ENCODE measurements at regions not wholly inside any gene's neighbourhood (a gene's known extent, or its start where the extent isn't known, plus 50 kb on each side); places are given as distances from the start of the nearest gene placed in this dataset.

DNA sequence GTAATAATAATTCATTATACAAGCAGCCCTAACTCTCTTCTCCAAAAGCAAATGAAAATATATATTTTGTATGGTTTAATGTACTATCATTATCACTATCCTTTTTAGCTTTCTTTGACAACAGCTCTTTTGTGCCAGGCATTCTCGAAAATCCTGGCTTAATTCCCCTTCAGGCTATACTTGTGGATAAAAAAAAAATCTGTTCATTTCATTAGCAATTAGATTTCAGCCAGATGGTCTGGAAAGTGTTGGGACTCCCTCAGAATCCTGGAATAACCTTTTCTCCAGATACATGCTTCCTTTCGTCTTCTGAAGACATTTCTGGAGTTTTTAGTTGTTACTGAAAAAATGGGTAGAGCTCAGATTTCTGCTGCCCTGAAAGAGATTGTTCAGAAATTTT lies 83.4 kb upstream of the PLPPR4 start:
- no peak overlapping the region for H2BK20ac ChIP-seq (ENCODE audit: low read length)
- no peaks in the 10 kb centered on the region for H3K9me3 ChIP-seq (ENCODE audit: insufficient read depth in 2 of 2, low read depth in 1 of 2, low read length in 1 of 2)
- no peak overlapping the region for H4K8ac ChIP-seq (ENCODE audit: extremely low read depth, insufficient read depth, low read length)
- H4K91ac ChIP-seq (replicated peaks; ENCODE audit: insufficient read length, low read length): no peak overlapping the region
- H3K27ac ChIP-seq (ENCODE audit: low read depth, low read length): no peak overlapping the region
- H3K23ac ChIP-seq (ENCODE audit: insufficient read length): no peak overlapping the region
- peaks cover 0 to 1% (median 0%) of the 10 kb centered on the region in 4 experiments; a peak in 1 of 7 replicates for H3K27me3 ChIP-seq (replicated peaks in 1 of 4; ENCODE audit: control insufficient read depth in 3 of 4, extremely low read depth in 1 of 4, insufficient read depth in 3 of 4, low read length in 3 of 4)
- no peaks in the 10 kb centered on the region for H3K79me2 ChIP-seq (ENCODE audit: control insufficient read depth in 1 of 2, insufficient read depth in 2 of 2, low read length in 2 of 2)
- H3K56ac ChIP-seq (replicated peaks; ENCODE audit: insufficient read length, low read depth, low read length): no peak overlapping the region
- no peaks in the 10 kb centered on the region for H3K79me1 ChIP-seq (ENCODE audit: low read depth, low read length)
- H3K9ac ChIP-seq (replicated peaks in 1 of 4; ENCODE audit: extremely low read depth in 1 of 4, low read depth in 3 of 4, low read length in 3 of 4): no peak overlapping the region
- H2AK5ac ChIP-seq (ENCODE audit: low read depth, low read length): no peak overlapping the region
- H3K23me2 ChIP-seq (ENCODE audit: low read depth, low read length): no peaks in the 10 kb centered on the region
- no peak overlapping the region for H3K4ac ChIP-seq (replicated peaks; ENCODE audit: insufficient read length, low read depth, low read length)
- H2BK5ac ChIP-seq (ENCODE audit: low read depth, low read length): no peak overlapping the region
- H2BK120ac ChIP-seq (replicated peaks; ENCODE audit: low read depth, low read length): no peak overlapping the region
- 89% methylated on average over 2 of the region's 2 CpGs; no CpG with 5 or more reads in 1 of the 2 experiments for WGBS, 2 experiments (ENCODE audit: extremely low coverage in 1 of 2, insufficient coverage in 1 of 2, insufficient read length in 1 of 2, insufficient replicate concordance in 2 of 2, low coverage in 1 of 2, low lambda C conversion rate in 2 of 2, missing lambda C conversion rate in 1 of 2)
- DNase-seq (ENCODE audit: low read depth in 1 of 2, low spot score in 2 of 2) (no peak), FAIRE-seq (no peak)
- H2AFZ ChIP-seq (ENCODE audit: low read length): peak overlapping the region; percentile 86; the same call in 1 of the 2 replicates
- H2BK12ac ChIP-seq (ENCODE audit: low read depth, low read length): no peak overlapping the region
- H3K18ac ChIP-seq (ENCODE audit: extremely low read depth, low read length): no peak overlapping the region
- H3K14ac ChIP-seq (ENCODE audit: insufficient read length): no peak overlapping the region
- no peaks in the 10 kb centered on the region for H4K20me1 ChIP-seq (replicated peaks in 1 of 2; ENCODE audit: control insufficient read depth in 1 of 2, insufficient read depth in 2 of 2, low read length in 2 of 2)
- no peaks in the 10 kb centered on the region for H3K36me3 ChIP-seq (ENCODE audit: control insufficient read depth in 2 of 4, insufficient read depth in 4 of 4, low read length in 3 of 4)
- H2BK15ac ChIP-seq (ENCODE audit: low read length): no peak overlapping the region
- H3K4me2 ChIP-seq (ENCODE audit: insufficient read depth in 1 of 2, low read depth in 2 of 2, low read length in 2 of 2): no peak overlapping the region
- H3K4me1 ChIP-seq (replicated peaks in 1 of 4; ENCODE audit: control insufficient read depth in 3 of 4, insufficient read depth in 4 of 4, low read length in 3 of 4): no peaks in the 10 kb centered on the region
- CTCF ChIA-PET (ENCODE audit: partially characterized antibody): interaction anchor here (0.6 to 4.5 kb wide), 24 partner anchors 10 to 652 kb away, joined by 3 to 29 read pairs (median 3); no protein-coding TSS in a partner anchor
- POLR2A ChIA-PET (ENCODE audit: partially characterized antibody): no interaction called here
- H4K5ac ChIP-seq (ENCODE audit: insufficient read length, low read depth, low read length): no peak overlapping the region
- no peak overlapping the region for H3K4me3 ChIP-seq (ENCODE audit: extremely low read depth in 1 of 4, insufficient read depth in 2 of 4, low read depth in 3 of 4, low read length in 4 of 4)
- TF ChIP-seq BACH1 (IDR thresholded peaks at IDR 0.05; ENCODE audit: low read length) (no peak), CBX8 (IDR thresholded peaks at IDR 0.05; ENCODE audit: borderline replicate concordance, low read depth, low read length) (no peak), SIRT6 (IDR thresholded peaks at IDR 0.05; ENCODE audit: low read length) (no peak), POU5F1 (IDR thresholded peaks at IDR 0.05; ENCODE audit: low read depth, low read length) (no peak), RXRA (IDR thresholded peaks at IDR 0.05; ENCODE audit: insufficient read depth, low read depth, low read length) (no peak), SP4 (IDR thresholded peaks at IDR 0.05; ENCODE audit: low read length) (no peak), TBP (IDR thresholded peaks at IDR 0.05; ENCODE audit: low read depth, low read length) (no peak), GABPA (IDR thresholded peaks at IDR 0.05; ENCODE audit: borderline replicate concordance, insufficient read depth, low read length) (no peak), SRF (IDR thresholded peaks at IDR 0.05; ENCODE audit: low read depth, low read length) (no peak)
- TF ChIP-seq, protein P1, sequence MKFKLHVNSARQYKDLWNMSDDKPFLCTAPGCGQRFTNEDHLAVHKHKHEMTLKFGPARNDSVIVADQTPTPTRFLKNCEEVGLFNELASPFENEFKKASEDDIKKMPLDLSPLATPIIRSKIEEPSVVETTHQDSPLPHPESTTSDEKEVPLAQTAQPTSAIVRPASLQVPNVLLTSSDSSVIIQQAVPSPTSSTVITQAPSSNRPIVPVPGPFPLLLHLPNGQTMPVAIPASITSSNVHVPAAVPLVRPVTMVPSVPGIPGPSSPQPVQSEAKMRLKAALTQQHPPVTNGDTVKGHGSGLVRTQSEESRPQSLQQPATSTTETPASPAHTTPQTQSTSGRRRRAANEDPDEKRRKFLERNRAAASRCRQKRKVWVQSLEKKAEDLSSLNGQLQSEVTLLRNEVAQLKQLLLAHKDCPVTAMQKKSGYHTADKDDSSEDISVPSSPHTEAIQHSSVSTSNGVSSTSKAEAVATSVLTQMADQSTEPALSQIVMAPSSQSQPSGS (IDR thresholded peaks at IDR 0.05; ENCODE audit: low read length): no peak
- TF ChIP-seq, protein P2, sequence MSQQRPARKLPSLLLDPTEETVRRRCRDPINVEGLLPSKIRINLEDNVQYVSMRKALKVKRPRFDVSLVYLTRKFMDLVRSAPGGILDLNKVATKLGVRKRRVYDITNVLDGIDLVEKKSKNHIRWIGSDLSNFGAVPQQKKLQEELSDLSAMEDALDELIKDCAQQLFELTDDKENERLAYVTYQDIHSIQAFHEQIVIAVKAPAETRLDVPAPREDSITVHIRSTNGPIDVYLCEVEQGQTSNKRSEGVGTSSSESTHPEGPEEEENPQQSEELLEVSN (IDR thresholded peaks at IDR 0.05): no peak
- TF ChIP-seq, protein P3, sequence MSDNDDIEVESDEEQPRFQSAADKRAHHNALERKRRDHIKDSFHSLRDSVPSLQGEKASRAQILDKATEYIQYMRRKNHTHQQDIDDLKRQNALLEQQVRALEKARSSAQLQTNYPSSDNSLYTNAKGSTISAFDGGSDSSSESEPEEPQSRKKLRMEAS (IDR thresholded peaks at IDR 0.05): no peak
